H1 (cell line): ENCODE measurements at regions not wholly inside any gene's neighbourhood (a gene's known extent, or its start where the extent isn't known, plus 50 kb on each side); places are given as distances from the start of the nearest gene placed in this dataset.

Source experiments
- BACH1 ChIP-seq: IDR thresholded peaks from 2 replicates; pipeline ENCODE4 v1.6.1; 2012; ENCODE audit warnings: low read length, improper control_type of control experiment
- CREB1 ChIP-seq: IDR thresholded peaks from 2 replicates; pipeline ENCODE4 v1.6.1; 2012; ENCODE audit warnings: inconsistent platforms
- CTCF ChIP-seq, 3 experiments: IDR thresholded peaks; 1 replicate in 2 of 3; 2 replicates in 1 of 3; pipeline versions ENCODE4 v1.5.1 to v1.6.1; 2011; ENCODE audit warnings: low read length in 3 of 3, mild to moderate bottlenecking in 3 of 3, inconsistent platforms in 2 of 3, low read depth in 1 of 3, moderate library complexity in 1 of 3; ENCODE audit not compliant: insufficient read depth in 1 of 3; ENCODE audit errors: control extremely low read depth in 1 of 3
- EGR1 ChIP-seq: IDR thresholded peaks from 2 replicates; pipeline ENCODE4 v1.6.1; 2011; ENCODE audit warnings: low read depth, low read length, borderline replicate concordance
- EP300 ChIP-seq, 2 experiments: IDR thresholded peaks; 1 replicate in 1 of 2; 2 replicates in 1 of 2; pipeline ENCODE4 v1.6.1; 2011 to 2012; ENCODE audit warnings: low read depth in 2 of 2, low read length in 2 of 2, mild to moderate bottlenecking in 2 of 2, borderline replicate concordance in 1 of 2, inconsistent platforms in 1 of 2, moderate library complexity in 1 of 2
- EZH2 ChIP-seq: fragments of 200-600 bp; sonication (generic); IDR thresholded peaks from 2 replicates; pipeline ENCODE4 v1.7.1; 2012; ENCODE audit warnings: low read depth, mild to moderate bottlenecking, moderate library complexity, low read length, inconsistent platforms; ENCODE audit not compliant: severe bottlenecking
- HDAC2 ChIP-seq, 2 experiments: fragments of 300-600 bp in 1 of 2; sonication (generic) in 1 of 2; IDR thresholded peaks; 2 replicates each; pipeline ENCODE4 v1.6.1; 2011 to 2012; ENCODE audit warnings: low read depth in 2 of 2, low read length in 2 of 2, mild to moderate bottlenecking in 2 of 2, moderate library complexity in 2 of 2, borderline replicate concordance in 1 of 2, inconsistent platforms in 1 of 2
- MAX ChIP-seq: IDR thresholded peaks from 2 replicates; pipeline ENCODE4 v1.6.1; 2012; ENCODE audit warnings: inconsistent platforms
- POLR2A ChIP-seq, 2 experiments: IDR thresholded peaks; 1 replicate in 1 of 2; 2 replicates in 1 of 2; pipeline ENCODE4 v1.6.1; 2011; ENCODE audit warnings: low read depth in 2 of 2, low read length in 2 of 2, mild to moderate bottlenecking in 2 of 2; ENCODE audit errors: control extremely low read depth in 1 of 2
- RBBP5 ChIP-seq: IDR thresholded peaks from 2 replicates; pipeline ENCODE4 v1.7.1; 2012; ENCODE audit warnings: low read depth, mild to moderate bottlenecking, inconsistent platforms, low read length, moderate library complexity, borderline replicate concordance
- SIN3A ChIP-seq, 2 experiments: IDR thresholded peaks in 1 of 2; conservative IDR thresholded peaks in 1 of 2; 2 replicates each; pipeline ENCODE4 v1.6.1; 2011 to 2012; ENCODE audit warnings: low read length in 2 of 2, improper control_type of control experiment in 1 of 2, low read depth in 1 of 2, mild to moderate bottlenecking in 1 of 2
- TCF12 ChIP-seq: IDR thresholded peaks from 2 replicates; pipeline ENCODE4 v1.6.1; 2011; ENCODE audit warnings: low read depth, mild to moderate bottlenecking, low read length
- TEAD4 ChIP-seq: IDR thresholded peaks from 2 replicates; pipeline ENCODE4 v1.6.1; 2012; ENCODE audit warnings: low read depth, low read length, inconsistent platforms, mixed read lengths
- ZNF274 ChIP-seq: IDR thresholded peaks from 2 replicates; pipeline ENCODE4 v1.7.0; 2012; ENCODE audit warnings: low read length, borderline replicate concordance; ENCODE audit errors: extremely low read depth

DNA sequence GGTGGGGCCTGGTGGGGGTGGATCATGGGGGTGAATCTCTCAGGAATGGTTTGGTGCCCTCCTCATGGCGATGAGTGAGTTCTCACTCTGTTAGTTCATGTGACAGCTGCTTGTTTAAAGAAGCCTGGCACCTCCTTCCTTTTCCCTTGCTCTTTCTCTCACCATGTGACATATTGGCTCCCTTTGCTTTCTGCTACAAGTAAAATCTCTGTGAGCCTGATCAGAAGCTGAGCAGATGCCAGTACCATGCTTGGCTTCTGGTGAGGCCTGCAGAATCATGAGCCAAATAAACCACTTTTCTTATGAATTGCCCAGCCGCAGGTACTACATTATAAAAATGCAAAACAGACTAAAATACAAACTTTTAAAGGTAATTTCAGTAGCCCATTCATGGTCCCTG lies 73.4 kb upstream of the TEX51 start:
- TF ChIP-seq MAX (no peak), POLR2A (IDR thresholded peaks at IDR 0.05; ENCODE audit: control extremely low read depth in 1 of 2, low read depth in 2 of 2, low read length in 2 of 2) (no peak), RBBP5 (no peak), CTCF (IDR thresholded peaks at IDR 0.05; ENCODE audit: control extremely low read depth in 1 of 3, insufficient read depth in 1 of 3, low read depth in 1 of 3, low read length in 3 of 3) (no peak), BACH1 (no peak), TCF12 (no peak), EP300 (IDR thresholded peaks at IDR 0.05; ENCODE audit: borderline replicate concordance in 1 of 2, low read depth in 2 of 2, low read length in 2 of 2) (no peak), ZNF274 (no peak), EZH2 (no peak), TEAD4 (no peak), CREB1 (no peak), HDAC2 (IDR thresholded peaks at IDR 0.05; ENCODE audit: borderline replicate concordance in 1 of 2, low read depth in 2 of 2, low read length in 2 of 2) (no peak), EGR1 (no peak), SIN3A (conservative IDR thresholded peaks at IDR 0.05 in 1 of 2, IDR thresholded peaks at IDR 0.05 in 1 of 2; ENCODE audit: low read depth in 1 of 2, low read length in 2 of 2) (no peak)
